HepG2 (cell line): ENCODE measurements at regions not wholly inside any gene's neighbourhood (a gene's known extent, or its start where the extent isn't known, plus 50 kb on each side); places are given as distances from the start of the nearest gene placed in this dataset.

Experiments used
- ATAC-seq: fragments of 200-7000 bp; cut with Tn5 transposase; 3 replicates; pipeline ENCODE4 v1.9.1; 2020; ENCODE audit warnings: mild to moderate bottlenecking, moderate library complexity
- BruUV-seq: library from RNA; stranded (reverse); fragments of 400-500 nt; replicated peaks from 2 replicates; lab custom pipeline; 2021; lab: Mats Ljungman, UMichigan
- CTCF ChIA-PET: fragments of 300-600 bp; formaldehyde crosslinking; extraction: SDS; loops from one replicate; lab custom pipeline; 2021; ENCODE audit warnings: low total read pairs, inconsistent platforms, low intra/inter-chr PET ratio; lab: Yijun Ruan, JAX
- POLR2A ChIA-PET: fragments of 350-600 bp; sonication (Branson Sonifier 250); formaldehyde crosslinking; loops from one replicate; lab custom pipeline; 2020; ENCODE audit warnings: antibody characterized with exemption, inconsistent platforms; lab: Yijun Ruan, JAX
- DNase-seq: peaks from one replicate; pipeline ENCODE4 v3.0.0-alpha.2; 2015; ENCODE audit warnings: low spot score
- FAIRE-seq: peaks from 3 replicates; lab custom pipeline; 2011; peaks lifted over from hg19 to GRCh38; lab: Jason Lieb, UNC
- H2AFZ ChIP-seq: one replicate; pipeline ENCODE4 v1.6.1; 2011; ENCODE audit warnings: low read length, inconsistent platforms
- H3K27ac ChIP-seq: fragments of 300-600 bp; 3 replicates; pipeline ENCODE4 v1.8.0; 2011; ENCODE audit warnings: mixed run types, mild to moderate bottlenecking, mixed read lengths, low read length, inconsistent platforms; ENCODE audit not compliant: insufficient read depth; ENCODE audit errors: extremely low read length
- H3K27me3 ChIP-seq, 2 experiments: fragments of 200-600 bp in 1 of 2; 2 replicates in 1 of 2; 3 replicates in 1 of 2; pipeline versions ENCODE4 v1.6.0 to v1.8.0; 2011; ENCODE audit warnings: low read length in 2 of 2, mild to moderate bottlenecking in 2 of 2, moderate library complexity in 2 of 2, inconsistent platforms in 1 of 2; ENCODE audit not compliant: insufficient read depth in 2 of 2, control insufficient read depth in 1 of 2
- H3K36me3 ChIP-seq, 2 experiments: fragments of 200-600 bp in 1 of 2; replicated peaks in 1 of 2; 2 replicates in 1 of 2; 3 replicates in 1 of 2; pipeline versions ENCODE4 v1.5.1 to v1.8.0; 2011; ENCODE audit warnings: low read length in 2 of 2, inconsistent platforms in 1 of 2; ENCODE audit not compliant: insufficient read depth in 2 of 2, control insufficient read depth in 1 of 2
- H3K4me1 ChIP-seq: 2 replicates; pipeline ENCODE4 v1.5.1; 2012; ENCODE audit warnings: low read length, inconsistent platforms; ENCODE audit not compliant: insufficient read depth
- H3K4me2 ChIP-seq: 2 replicates; pipeline ENCODE4 v1.6.0; 2011; ENCODE audit warnings: low read depth, low read length, inconsistent platforms
- H3K4me3 ChIP-seq, 3 experiments: fragments of 200-600 bp in 1 of 3; sonication (generic), shearing (Covaris generic) in 1 of 3; replicated peaks in 1 of 3; 2 replicates each; pipeline ENCODE4 v1.5.1; 2011 to 2016; ENCODE audit warnings: low read length in 3 of 3, inconsistent platforms in 2 of 3, low read depth in 2 of 3, mild to moderate bottlenecking in 2 of 3, control low read depth in 1 of 3, mixed read lengths in 1 of 3; ENCODE audit not compliant: insufficient read depth in 1 of 3
- H3K79me2 ChIP-seq: one replicate; pipeline ENCODE4 v1.6.1; 2011; ENCODE audit warnings: low read length, inconsistent platforms; ENCODE audit not compliant: insufficient read depth
- H3K9ac ChIP-seq: 2 replicates; pipeline ENCODE4 v1.6.0; 2011; ENCODE audit warnings: mild to moderate bottlenecking, low read depth, low read length, inconsistent platforms; ENCODE audit not compliant: insufficient read depth
- H3K9me3 ChIP-seq: 2 replicates; pipeline ENCODE4 v1.5.1; 2012; ENCODE audit warnings: mild to moderate bottlenecking, low read length
- H4K20me1 ChIP-seq: 2 replicates; pipeline ENCODE4 v1.6.0; 2011; ENCODE audit warnings: inconsistent platforms, mild to moderate bottlenecking, low read length, moderate library complexity; ENCODE audit not compliant: insufficient read depth
- ADNP ChIP-seq: sonication (generic); formaldehyde crosslinking; IDR thresholded peaks from 2 replicates; pipeline ENCODE4 v1.4.0; 2020; ENCODE audit warnings: missing genetic modification reagents
- ARHGAP35 ChIP-seq: sonication (generic); formaldehyde crosslinking; IDR thresholded peaks from 2 replicates; pipeline ENCODE4 v1.9.0; 2022; ENCODE audit warnings: mild to moderate bottlenecking, inconsistent platforms, moderate library complexity, missing genetic modification reagents, borderline replicate concordance
- GLI4 ChIP-seq: sonication (generic); formaldehyde crosslinking; IDR thresholded peaks from 2 replicates; pipeline ENCODE4 v1.5.1; 2020; ENCODE audit warnings: missing genetic modification reagents, mild to moderate bottlenecking, moderate library complexity, borderline replicate concordance
- HNRNPUL1 ChIP-seq: fragments of 200-400 bp; formaldehyde crosslinking; IDR thresholded peaks from 2 replicates; pipeline ENCODE4 v1.6.1; 2017; ENCODE audit warnings: low read depth, mild to moderate bottlenecking, low read length, moderate library complexity
- HOMEZ ChIP-seq: IDR thresholded peaks from 2 replicates; pipeline ENCODE4 v1.6.1; 2016; ENCODE audit warnings: low read depth
- IKZF4 ChIP-seq: sonication (generic); formaldehyde crosslinking; IDR thresholded peaks from 2 replicates; pipeline ENCODE4 v1.5.1; 2020; ENCODE audit warnings: borderline replicate concordance, mild to moderate bottlenecking, low read depth, missing genetic modification reagents; ENCODE audit errors: not compliant biosample characterization
- MAZ ChIP-seq, 2 experiments: sonication (generic) in 1 of 2; formaldehyde crosslinking in 1 of 2; IDR thresholded peaks; 2 replicates each; pipeline versions ENCODE4 v1.5.0 to v1.6.1; 2012 to 2020; ENCODE audit warnings: low read depth in 2 of 2, mild to moderate bottlenecking in 2 of 2, borderline replicate concordance in 1 of 2, improper control_type of control experiment in 1 of 2, low read length in 1 of 2, missing genetic modification reagents in 1 of 2, moderate library complexity in 1 of 2
- MXD4 ChIP-seq: IDR thresholded peaks from 2 replicates; pipeline ENCODE4 v1.6.1; 2016; ENCODE audit warnings: mild to moderate bottlenecking, missing biosample characterization, missing genetic modification reagents
- RAD21 ChIP-seq: fragments of 450-650 bp; formaldehyde crosslinking; IDR thresholded peaks from 2 replicates; pipeline ENCODE4 v1.5.0; 2020; ENCODE audit warnings: mild to moderate bottlenecking
- RCOR2 ChIP-seq: IDR thresholded peaks from 2 replicates; pipeline ENCODE4 v1.6.1; 2016; ENCODE audit warnings: missing biosample characterization, missing genetic modification reagents
- ZBTB20 ChIP-seq: sonication (generic); formaldehyde crosslinking; IDR thresholded peaks from 2 replicates; pipeline ENCODE4 v1.8.1; 2023; ENCODE audit warnings: missing genetic modification reagents, low read depth, mild to moderate bottlenecking, borderline replicate concordance
- ZNF280B ChIP-seq: sonication (generic); formaldehyde crosslinking; IDR thresholded peaks from 2 replicates; pipeline ENCODE4 v1.5.0; 2020; ENCODE audit warnings: missing genetic modification reagents, mild to moderate bottlenecking, borderline replicate concordance
- ZNF431 ChIP-seq: sonication (generic); formaldehyde crosslinking; IDR thresholded peaks from 2 replicates; pipeline ENCODE4 v1.9.0; 2022; ENCODE audit warnings: missing genetic modification reagents, low read depth, mild to moderate bottlenecking, borderline replicate concordance
- ZNF556 ChIP-seq: sonication (generic); formaldehyde crosslinking; IDR thresholded peaks from 2 replicates; pipeline ENCODE4 v1.4.0; 2020; ENCODE audit warnings: mild to moderate bottlenecking, missing genetic modification reagents, borderline replicate concordance
- ZNF773 ChIP-seq: sonication (generic); formaldehyde crosslinking; IDR thresholded peaks from 2 replicates; pipeline ENCODE4 v1.4.0; 2020; ENCODE audit warnings: missing genetic modification reagents, borderline replicate concordance
- WGBS: methylation state at CpG from one replicate; pipeline ENCODE4 v1.1.6; 2017; ENCODE audit warnings: low lambda C conversion rate; 5-methylcytosine and 5-hydroxymethylcytosine counted together
- in situ Hi-C: cut with HindIII; loops from 2 replicates; pipeline ENCODE4 v1.10.0; 2017; ENCODE audit warnings: low pct_unique_long_range_greater_than_20kb; ENCODE audit not compliant: extremely low pct_ligation_motif_present
- intact Hi-C: fragments of 100-400 bp; cut with micrococcal nuclease; formaldehyde crosslinking; loops from one replicate; pipeline ENCODE4 v1.10.0; 2022; ENCODE audit not compliant: unreplicated experiment
- TF ChIP-seq, protein P1 (sequence below): sonication (generic); formaldehyde crosslinking; IDR thresholded peaks from 2 replicates; pipeline ENCODE4 v1.5.0; 2020; ENCODE audit warnings: missing genetic modification reagents
- TF ChIP-seq, protein P2 (sequence below): sonication (generic); formaldehyde crosslinking; IDR thresholded peaks from 2 replicates; pipeline ENCODE4 v1.4.0; 2020; ENCODE audit warnings: mild to moderate bottlenecking, low read depth, missing genetic modification reagents

- 60% methylated on average over 2 of the region's 2 CpGs for WGBS
- Histone ChIP-seq H3K4me2 (no peak overlapping the region), H2AFZ (no peak overlapping the region), H3K79me2 (no peaks in the 10 kb centered on the region), H3K4me1 (peaks cover 47% of the 10 kb centered on the region), H3K27me3 (no peaks in the 10 kb centered on the region), H3K36me3 (no peaks in the 10 kb centered on the region), H3K9ac (no peak overlapping the region), H3K27ac (no peak overlapping the region), H3K9me3 (no peaks in the 10 kb centered on the region), H3K4me3 (no peak overlapping the region), H4K20me1 (no peaks in the 10 kb centered on the region)
- no peak for ATAC-seq
- intact Hi-C loops: no loop called here
- no TSS peak for BruUV-seq
- in situ Hi-C loops: no loop called here
- DNase-seq: no peak
- no peak for FAIRE-seq
- TF ChIP-seq ZNF556 (CRISPR knock-in tag): no peak
- TF ChIP-seq, protein P1, sequence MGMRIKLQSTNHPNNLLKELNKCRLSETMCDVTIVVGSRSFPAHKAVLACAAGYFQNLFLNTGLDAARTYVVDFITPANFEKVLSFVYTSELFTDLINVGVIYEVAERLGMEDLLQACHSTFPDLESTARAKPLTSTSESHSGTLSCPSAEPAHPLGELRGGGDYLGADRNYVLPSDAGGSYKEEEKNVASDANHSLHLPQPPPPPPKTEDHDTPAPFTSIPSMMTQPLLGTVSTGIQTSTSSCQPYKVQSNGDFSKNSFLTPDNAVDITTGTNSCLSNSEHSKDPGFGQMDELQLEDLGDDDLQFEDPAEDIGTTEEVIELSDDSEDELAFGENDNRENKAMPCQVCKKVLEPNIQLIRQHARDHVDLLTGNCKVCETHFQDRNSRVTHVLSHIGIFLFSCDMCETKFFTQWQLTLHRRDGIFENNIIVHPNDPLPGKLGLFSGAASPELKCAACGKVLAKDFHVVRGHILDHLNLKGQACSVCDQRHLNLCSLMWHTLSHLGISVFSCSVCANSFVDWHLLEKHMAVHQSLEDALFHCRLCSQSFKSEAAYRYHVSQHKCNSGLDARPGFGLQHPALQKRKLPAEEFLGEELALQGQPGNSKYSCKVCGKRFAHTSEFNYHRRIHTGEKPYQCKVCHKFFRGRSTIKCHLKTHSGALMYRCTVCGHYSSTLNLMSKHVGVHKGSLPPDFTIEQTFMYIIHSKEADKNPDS (CRISPR knock-in tag): no peak
- no peak for TF ChIP-seq GLI4 (CRISPR knock-in tag)
- TF ChIP-seq RAD21 (CRISPR knock-in tag): no peak
- TF ChIP-seq ZBTB20 (CRISPR knock-in tag): no peak
- no peak for TF ChIP-seq ADNP (CRISPR knock-in tag)
- TF ChIP-seq ZNF431: no peak
- TF ChIP-seq HNRNPUL1: no peak
- TF ChIP-seq, protein P2, sequence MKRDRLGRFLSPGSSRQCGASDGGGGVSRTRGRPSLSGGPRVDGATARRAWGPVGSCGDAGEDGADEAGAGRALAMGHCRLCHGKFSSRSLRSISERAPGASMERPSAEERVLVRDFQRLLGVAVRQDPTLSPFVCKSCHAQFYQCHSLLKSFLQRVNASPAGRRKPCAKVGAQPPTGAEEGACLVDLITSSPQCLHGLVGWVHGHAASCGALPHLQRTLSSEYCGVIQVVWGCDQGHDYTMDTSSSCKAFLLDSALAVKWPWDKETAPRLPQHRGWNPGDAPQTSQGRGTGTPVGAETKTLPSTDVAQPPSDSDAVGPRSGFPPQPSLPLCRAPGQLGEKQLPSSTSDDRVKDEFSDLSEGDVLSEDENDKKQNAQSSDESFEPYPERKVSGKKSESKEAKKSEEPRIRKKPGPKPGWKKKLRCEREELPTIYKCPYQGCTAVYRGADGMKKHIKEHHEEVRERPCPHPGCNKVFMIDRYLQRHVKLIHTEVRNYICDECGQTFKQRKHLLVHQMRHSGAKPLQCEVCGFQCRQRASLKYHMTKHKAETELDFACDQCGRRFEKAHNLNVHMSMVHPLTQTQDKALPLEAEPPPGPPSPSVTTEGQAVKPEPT: no peak
- no peak for TF ChIP-seq MXD4 (CRISPR knock-in tag)
- TF ChIP-seq MAZ (IDR thresholded peaks at IDR 0.05; ENCODE audit: borderline replicate concordance, low read depth, low read length): no peak
- no peak for TF ChIP-seq MAZ (CRISPR knock-in tag; IDR thresholded peaks at IDR 0.05; ENCODE audit: low read depth)
- TF ChIP-seq ARHGAP35: no peak
- TF ChIP-seq IKZF4: no peak
- no peak for TF ChIP-seq HOMEZ (CRISPR knock-in tag)
- no peak for TF ChIP-seq ZNF773 (CRISPR knock-in tag)
- no peak for TF ChIP-seq RCOR2
- TF ChIP-seq ZNF280B (CRISPR knock-in tag): no peak
- ChIA-PET POLR2A (no interaction called here), CTCF (no interaction called here)
Measured at GRCh38 chr12:92075425-92075914, 70.2 kb downstream of the BTG1 start.
